ENCODE measurements at regions not wholly inside any gene's neighbourhood (a gene's known extent, or its start where the extent isn't known, plus 50 kb on each side); places are given as distances from the start of the nearest gene placed in this dataset.

DNA sequence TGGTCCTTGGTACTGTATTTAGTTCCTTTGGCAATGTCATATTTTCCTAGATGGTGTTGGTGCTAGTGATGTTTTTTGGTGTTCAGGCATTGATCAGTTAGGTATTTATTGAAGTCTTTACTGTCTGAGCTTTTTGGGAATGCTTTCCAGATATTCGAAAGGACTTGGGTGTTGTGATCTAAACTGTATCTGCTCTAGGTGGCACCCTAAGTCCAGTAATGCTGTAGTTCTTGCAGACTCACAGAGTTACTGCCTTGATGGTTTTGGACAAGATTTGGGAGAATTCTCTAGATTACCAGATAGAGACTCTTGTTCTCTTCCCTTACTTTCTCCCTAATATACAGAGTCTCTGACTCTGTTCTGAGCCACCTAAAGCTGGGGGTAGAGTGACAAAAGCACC is 513.6 kb upstream of the PITX2 start:
- DNase-seq (ENCODE audit: low read depth, low spot score): no peak

- no peak for DNase-seq (ENCODE audit: low read depth, low spot score)
These were observed 514.1 kb upstream of the PITX2 start for GRCh38 chr4:111136967-111137366.

- DNase-seq (ENCODE audit: low read depth, low spot score): no peak
These were observed 520.6 kb upstream of the PITX2 start for GRCh38 chr4:111143510-111143909.

- DNase-seq (ENCODE audit: low read depth, low spot score): no peak
These were observed 532.1 kb upstream of the PITX2 start for GRCh38 chr4:111154934-111155333.

GRCh38 chr4:111164556-111164955 is 541.7 kb upstream of the PITX2 start:
- DNase-seq (ENCODE audit: low read depth, low spot score): peak; percentile 14

- no peak for DNase-seq (ENCODE audit: low read depth, low spot score)
These were observed 551.5 kb upstream of the PITX2 start for GRCh38 chr4:111174331-111174730.

- DNase-seq (ENCODE audit: low read depth, low spot score): no peak
These were observed 555.4 kb upstream of the PITX2 start for GRCh38 chr4:111178231-111178630.

- DNase-seq (ENCODE audit: low read depth, low spot score): no peak
These were observed 564.2 kb upstream of the PITX2 start for GRCh38 chr4:111187108-111187507.

- DNase-seq (ENCODE audit: low read depth, low spot score): no peak
These were observed 575.6 kb upstream of the PITX2 start for GRCh38 chr4:111198446-111198845.

GRCh38 chr4:111204797-111205196 is 581.9 kb upstream of the PITX2 start:
- no peak for DNase-seq (ENCODE audit: low read depth, low spot score)

- peak; percentile 21 for DNase-seq (ENCODE audit: low read depth, low spot score)
These were observed 586.1 kb upstream of the PITX2 start for GRCh38 chr4:111208970-111209369.

DNA sequence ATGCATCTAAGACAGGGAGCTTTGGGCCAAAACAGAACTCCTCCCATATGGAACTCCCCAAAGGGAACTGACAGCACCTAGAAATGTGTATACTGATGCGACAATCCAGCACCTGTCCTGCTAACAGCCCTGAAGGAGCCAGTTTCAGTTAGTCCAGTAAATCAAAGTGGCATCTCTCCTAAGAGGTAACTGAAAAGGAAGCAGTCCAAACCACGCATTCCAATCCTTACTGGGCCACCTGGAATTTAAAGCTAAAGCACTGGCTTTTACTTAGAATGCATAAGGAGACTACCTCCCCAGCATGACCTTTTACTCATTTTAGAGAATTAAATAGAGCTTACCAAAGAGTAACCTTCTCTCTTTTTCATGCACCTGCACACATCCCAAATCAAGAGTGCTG is 586.8 kb upstream of the PITX2 start:
- peak; percentile 10 for DNase-seq (ENCODE audit: low read depth, low spot score)

- no peak for DNase-seq (ENCODE audit: low read depth, low spot score)
These were observed 587.7 kb upstream of the PITX2 start for GRCh38 chr4:111210595-111210994.

DNA sequence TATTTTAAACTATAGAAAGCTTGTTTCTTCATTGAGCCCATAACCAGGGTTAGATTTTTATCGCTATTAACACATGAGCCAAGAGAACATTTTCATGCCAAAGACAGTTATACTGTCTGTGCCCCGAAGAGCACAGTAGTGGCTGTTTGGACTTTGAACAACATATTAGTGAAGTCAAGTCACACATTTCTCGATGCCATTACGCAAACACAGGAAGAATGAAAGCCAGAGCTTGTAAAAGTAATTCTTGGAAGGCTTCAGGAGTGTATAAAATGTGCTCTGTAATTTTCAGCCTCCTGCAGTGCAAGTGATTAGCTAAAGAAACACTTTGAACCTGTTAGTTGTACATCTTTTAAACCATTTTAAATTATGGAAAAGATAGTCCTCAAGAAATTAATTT is 590.7 kb upstream of the PITX2 start:
- DNase-seq (ENCODE audit: low read depth, low spot score): no peak

GRCh38 chr4:111214371-111214770 is 591.5 kb upstream of the PITX2 start:
- DNase-seq (ENCODE audit: low read depth, low spot score): no peak

DNA sequence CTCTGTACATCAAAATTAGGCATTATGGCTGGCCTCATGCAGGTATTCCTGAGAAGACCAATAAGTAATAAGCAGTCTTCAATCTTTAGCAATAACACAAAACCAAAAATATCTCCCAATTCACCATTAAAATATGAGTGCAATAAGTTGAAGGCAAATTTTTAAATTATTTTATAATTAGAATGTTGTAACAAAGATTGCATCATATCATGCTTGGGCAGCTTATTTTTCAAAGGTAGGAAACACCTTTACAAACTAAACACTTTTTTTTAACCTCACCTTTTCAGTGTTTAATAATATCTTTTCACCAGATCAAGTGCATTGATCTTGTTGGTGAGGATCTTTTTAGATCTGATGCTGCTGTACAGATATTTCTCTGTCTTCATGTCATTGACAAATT is 592.9 kb upstream of the PITX2 start:
- no peak for DNase-seq (ENCODE audit: low read depth, low spot score)

DNA sequence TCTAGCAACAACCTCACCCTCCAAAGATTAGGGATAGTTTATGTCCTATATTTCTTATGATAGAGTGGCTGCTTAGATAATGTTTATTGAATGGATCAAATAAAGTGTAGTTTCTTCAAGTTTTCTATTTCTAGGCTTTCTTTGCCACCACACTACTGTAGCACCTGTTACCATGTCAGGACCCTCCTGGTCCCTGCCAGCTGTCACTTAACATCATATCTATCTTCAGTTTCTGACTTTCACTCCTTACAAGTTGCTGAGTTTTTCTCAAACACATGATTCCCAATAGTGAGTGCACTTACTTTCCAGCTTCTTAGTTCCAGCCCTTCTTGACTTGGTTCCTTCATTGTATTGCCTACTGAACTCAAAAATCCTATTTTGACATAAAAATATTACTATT is 593.9 kb upstream of the PITX2 start:
- no peak for DNase-seq (ENCODE audit: low read depth, low spot score)

- DNase-seq (ENCODE audit: low read depth, low spot score): no peak
These were observed 598.5 kb upstream of the PITX2 start for GRCh38 chr4:111221371-111221770.

- no peak for DNase-seq (ENCODE audit: low read depth, low spot score)
These were observed 605.5 kb upstream of the PITX2 start for GRCh38 chr4:111228396-111228795.

- DNase-seq (ENCODE audit: low read depth, low spot score): no peak
These were observed 606.0 kb upstream of the PITX2 start for GRCh38 chr4:111228874-111229273.

DNA sequence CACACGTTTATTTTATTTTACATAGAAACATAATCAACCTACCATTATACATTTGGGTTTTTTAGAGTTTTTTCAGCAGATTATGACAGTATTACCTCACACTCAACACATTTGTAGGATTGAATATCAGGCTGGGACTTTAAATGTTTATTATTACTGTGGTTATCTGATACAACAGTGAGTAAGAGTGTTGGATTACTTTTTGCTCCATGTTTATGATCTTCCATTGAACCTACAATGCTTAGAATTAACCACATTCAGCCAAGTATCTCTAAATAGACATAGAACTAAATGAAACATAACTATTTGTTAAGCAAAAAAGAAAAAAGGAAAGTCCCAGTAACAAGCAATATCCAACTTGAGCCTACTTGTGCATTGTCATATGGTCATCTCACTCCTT is 607.4 kb upstream of the PITX2 start:
- DNase-seq (ENCODE audit: low read depth, low spot score): no peak

GRCh38 chr4:111231281-111231680 is 608.4 kb upstream of the PITX2 start:
- no peak for DNase-seq (ENCODE audit: low read depth, low spot score)

- no peak for DNase-seq (ENCODE audit: low read depth, low spot score)
These were observed 612.1 kb upstream of the PITX2 start for GRCh38 chr4:111234939-111235338.

DNA sequence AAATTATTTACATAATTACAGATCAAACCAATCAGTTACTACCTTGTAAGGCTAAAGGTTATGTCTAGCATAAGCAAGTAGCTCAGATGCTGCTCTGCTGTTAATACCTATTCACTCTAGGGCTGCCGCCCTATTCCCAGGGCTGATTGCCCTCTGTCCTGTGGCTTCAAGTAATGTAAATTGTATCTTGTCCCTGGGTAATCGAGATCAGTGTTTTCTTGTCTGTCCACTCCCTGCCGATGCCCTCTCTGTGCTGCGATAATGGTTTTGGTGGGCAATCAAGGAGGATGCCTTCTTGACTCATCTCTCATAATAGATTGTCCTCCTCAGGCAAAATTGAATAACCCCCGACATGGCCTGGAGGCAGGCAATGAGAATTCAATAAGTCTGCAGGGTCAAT is 641.0 kb upstream of the PITX2 start:
- DNase-seq (ENCODE audit: low read depth, low spot score): no peak

GRCh38 chr4:111266937-111267336 is 644.1 kb upstream of the PITX2 start:
- no peak for DNase-seq (ENCODE audit: low read depth, low spot score)
